SK-N-SH (cell line): ENCODE measurements at regions not wholly inside any gene's neighbourhood (a gene's known extent, or its start where the extent isn't known, plus 50 kb on each side); places are given as distances from the start of the nearest gene placed in this dataset.

Source experiments
- CTCF ChIA-PET: fragments of 300-600, 350-600 bp; formaldehyde crosslinking; extraction: SDS; loops from one replicate; lab custom pipeline; 2021; lab: Yijun Ruan, JAX
- POLR2A ChIA-PET: fragments of 350-600 bp; sonication (Branson Sonifier 250); formaldehyde crosslinking; extraction: SDS; loops from one replicate; lab custom pipeline; 2020; ENCODE audit warnings: antibody characterized with exemption, inconsistent platforms; lab: Yijun Ruan, JAX
- DNase-seq: peaks from one replicate; pipeline ENCODE4 v3.0.0; 2012
- H2AFZ ChIP-seq: fragments of 200-600 bp; sonication (generic); 2 replicates; pipeline ENCODE4 v1.8.1; 2016; ENCODE audit warnings: antibody characterized with exemption, mild to moderate bottlenecking, low read depth
- H3F3A ChIP-seq: fragments of 200-600 bp; sonication (generic); replicated peaks from 2 replicates; pipeline ENCODE3; 2016; ENCODE audit warnings: antibody characterized with exemption, mild to moderate bottlenecking; ENCODE audit not compliant: insufficient read depth
- H3K27ac ChIP-seq, 2 experiments: fragments of 200-500 bp in 1 of 2; fragments of 200-600 bp in 1 of 2; sonication (Bioruptor generic) in 1 of 2; sonication (generic), shearing (Covaris generic) in 1 of 2; 2 replicates each; pipeline versions ENCODE4 v1.5.1 to v1.6.1; 2014 to 2016; ENCODE audit warnings: low read depth in 2 of 2, inconsistent platforms in 1 of 2, low read length in 1 of 2, mild to moderate bottlenecking in 1 of 2, mixed read lengths in 1 of 2
- H3K27me3 ChIP-seq: fragments of 200-600 bp; sonication (generic), shearing (Covaris generic); 2 replicates; pipeline ENCODE4 v1.6.1; 2016; ENCODE audit warnings: mixed run types; ENCODE audit not compliant: insufficient read depth
- H3K36me3 ChIP-seq, 2 experiments: fragments of 200-500 bp in 1 of 2; fragments of 200-600 bp in 1 of 2; sonication (Bioruptor generic) in 1 of 2; sonication (generic) in 1 of 2; replicated peaks in 1 of 2; 2 replicates each; pipeline versions ENCODE3 to v1.5.1; 2014 to 2016; ENCODE audit warnings: low read length in 1 of 2, mild to moderate bottlenecking in 1 of 2; ENCODE audit not compliant: insufficient read depth in 2 of 2, control insufficient read depth in 1 of 2
- H3K4me1 ChIP-seq, 2 experiments: fragments of 200-500 bp in 1 of 2; fragments of 200-600 bp in 1 of 2; sonication (Bioruptor generic) in 1 of 2; sonication (generic), shearing (Covaris generic) in 1 of 2; 2 replicates each; pipeline versions ENCODE4 v1.5.1 to v1.6.1; 2014 to 2016; ENCODE audit warnings: low read depth in 1 of 2, low read length in 1 of 2, mixed run types in 1 of 2; ENCODE audit not compliant: insufficient read depth in 2 of 2, control insufficient read depth in 1 of 2
- H3K4me2 ChIP-seq: fragments of 200-600 bp; sonication (generic), shearing (Covaris generic); 2 replicates; pipeline ENCODE4 v1.6.1; 2017; ENCODE audit warnings: mixed run types
- H3K4me3 ChIP-seq, 2 experiments: fragments of 200-500 bp in 1 of 2; fragments of 200-600 bp in 1 of 2; sonication (Bioruptor generic) in 1 of 2; sonication (generic), shearing (Covaris generic) in 1 of 2; 2 replicates each; pipeline versions ENCODE4 v1.5.1 to v1.8.1; 2014 to 2016; ENCODE audit warnings: low read depth in 2 of 2, inconsistent platforms in 1 of 2, low read length in 1 of 2, mild to moderate bottlenecking in 1 of 2, mixed read lengths in 1 of 2, moderate library complexity in 1 of 2
- H3K79me2 ChIP-seq: fragments of 200-600 bp; sonication (generic); 2 replicates; pipeline ENCODE4 v1.8.1; 2017; ENCODE audit warnings: mild to moderate bottlenecking; ENCODE audit not compliant: insufficient read depth
- H3K9ac ChIP-seq: fragments of 200-600 bp; sonication (generic); 2 replicates; pipeline ENCODE4 v1.6.1; 2017; ENCODE audit warnings: mixed run types
- H3K9me2 ChIP-seq: fragments of 200-600 bp; sonication (generic); 2 replicates; pipeline ENCODE4 v1.6.1; 2017; ENCODE audit warnings: mixed run types
- H3K9me3 ChIP-seq: fragments of 200-600 bp; sonication (generic); 2 replicates; pipeline ENCODE4 v1.6.1; 2017; ENCODE audit warnings: mixed run types, mild to moderate bottlenecking, moderate library complexity
- H4K20me1 ChIP-seq: fragments of 200-600 bp; sonication (generic); 2 replicates; pipeline ENCODE4 v1.6.1; 2017; ENCODE audit warnings: mild to moderate bottlenecking, mixed run types; ENCODE audit not compliant: insufficient read depth
- CHD2 ChIP-seq: fragments of 150-350 bp; IDR thresholded peaks from 2 replicates; pipeline ENCODE4 v1.6.1; 2018; ENCODE audit warnings: low read length; ENCODE audit not compliant: partially characterized antibody
- ELF1 ChIP-seq: IDR thresholded peaks from 2 replicates; pipeline ENCODE4 v1.4.0; 2012
- EP300 ChIP-seq, 2 experiments: IDR thresholded peaks; 2 replicates each; pipeline versions ENCODE4 v1.4.0 to v1.6.1; 2012; ENCODE audit warnings: borderline replicate concordance in 1 of 2, low read depth in 1 of 2, low read length in 1 of 2
- EZH2phosphoT487 ChIP-seq: fragments of 200-600 bp; sonication (generic); IDR thresholded peaks from 2 replicates; pipeline ENCODE4 v1.6.1; 2017; ENCODE audit warnings: low read depth, mixed run types, mild to moderate bottlenecking, antibody characterized with exemption, moderate library complexity, borderline replicate concordance
- GATA2 ChIP-seq: sonication (generic); formaldehyde crosslinking; IDR thresholded peaks from 2 replicates; pipeline ENCODE4 v1.5.0; 2020; ENCODE audit warnings: mild to moderate bottlenecking, missing genetic modification reagents
- JUND ChIP-seq: IDR thresholded peaks from 2 replicates; pipeline ENCODE4 v1.4.0; 2012
- NFIC ChIP-seq: IDR thresholded peaks from 2 replicates; pipeline ENCODE4 v1.4.0; 2012; ENCODE audit warnings: borderline replicate concordance
- SIN3A ChIP-seq: IDR thresholded peaks from 2 replicates; pipeline ENCODE4 v1.6.1; 2012; ENCODE audit warnings: low read depth, mild to moderate bottlenecking, low read length, moderate library complexity, borderline replicate concordance
- TCF12 ChIP-seq: IDR thresholded peaks from 2 replicates; pipeline ENCODE4 v1.4.0; 2012
- TEAD4 ChIP-seq: IDR thresholded peaks from 2 replicates; pipeline ENCODE4 v1.4.0; 2012; ENCODE audit warnings: mild to moderate bottlenecking, borderline replicate concordance; ENCODE audit not compliant: insufficient read depth
- YY1 ChIP-seq: IDR thresholded peaks from 2 replicates; pipeline ENCODE4 v1.4.0; 2012; ENCODE audit warnings: low read depth, mild to moderate bottlenecking
- WGBS: methylation state at CpG from one replicate; pipeline ENCODE4 v1.1.6; 2017; ENCODE audit warnings: low lambda C conversion rate; 5-methylcytosine and 5-hydroxymethylcytosine counted together
- TF ChIP-seq, protein P1 (sequence below): IDR thresholded peaks from 2 replicates; pipeline ENCODE4 v1.4.0; 2012; ENCODE audit warnings: low read depth
- TF ChIP-seq, protein P2 (sequence below): fragments of 200-600 bp; sonication (generic); IDR thresholded peaks from 2 replicates; pipeline ENCODE4 v1.6.1; 2017; ENCODE audit warnings: antibody characterized with exemption, mild to moderate bottlenecking, moderate library complexity
- TF ChIP-seq, protein P3 (sequence below): IDR thresholded peaks from 2 replicates; pipeline ENCODE4; 2012
- TF ChIP-seq, protein P4 (sequence below): IDR thresholded peaks from 2 replicates; pipeline ENCODE4 v1.4.0; 2012; ENCODE audit warnings: low read depth, borderline replicate concordance
- TF ChIP-seq, protein P5 (sequence below): IDR thresholded peaks from 2 replicates; pipeline ENCODE4 v1.4.0; 2012; ENCODE audit warnings: low read depth, borderline replicate concordance

DNA sequence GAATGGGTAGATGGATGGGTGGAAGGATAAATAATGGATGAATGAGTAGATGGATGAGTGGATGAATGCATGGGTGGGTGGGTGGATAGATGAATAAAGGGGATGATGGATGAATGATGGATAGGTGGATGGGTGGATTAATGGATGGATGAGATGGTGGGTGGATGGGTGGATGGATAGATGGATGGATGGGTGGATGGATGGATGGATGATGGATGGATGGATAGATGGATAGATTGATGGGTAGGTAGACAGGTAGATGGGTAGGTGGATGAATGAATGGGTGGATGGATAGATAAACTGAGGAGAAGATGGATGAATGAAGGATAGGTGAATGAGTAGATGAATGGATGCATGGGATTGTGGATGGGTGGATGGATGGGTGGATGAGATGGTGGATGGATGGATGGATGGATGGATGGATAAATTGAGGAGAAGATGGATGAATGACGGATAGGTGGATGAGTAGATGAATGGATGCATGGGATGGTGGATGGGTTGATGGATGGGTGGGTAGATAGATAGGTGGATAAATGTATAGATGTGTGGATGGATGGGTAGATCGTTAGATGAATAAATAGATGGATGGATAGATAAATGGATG, 331.3 kb downstream of the MN1 start (continued):
- TF ChIP-seq SIN3A (no peak), CHD2 (no peak)

DNA sequence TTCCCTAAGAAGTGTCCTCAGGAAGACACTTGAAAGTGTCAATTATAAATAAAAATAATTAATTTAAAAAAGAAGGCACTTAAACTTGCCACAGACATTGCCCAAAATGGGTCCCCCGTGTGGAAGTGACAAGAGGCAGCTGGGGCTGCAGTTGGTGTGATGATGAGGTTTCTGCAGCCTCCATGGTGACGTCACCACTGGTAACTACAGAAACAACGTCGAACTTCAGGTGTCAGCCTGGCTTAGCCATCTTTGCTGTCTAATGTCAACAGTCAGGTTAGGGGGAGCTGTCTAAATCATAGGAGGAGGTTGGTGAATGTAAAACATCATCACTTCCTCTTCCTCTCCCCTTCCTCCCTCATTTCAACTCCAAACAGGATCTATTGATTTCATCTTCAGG, 328.6 kb downstream of the MN1 start:
- H2AFZ ChIP-seq, result no peak overlapping the region
- no peaks in the 10 kb centered on the region for H3K79me2 ChIP-seq
- H3K4me2 ChIP-seq, result no peak overlapping the region
- no peak overlapping the region for H3K9ac ChIP-seq
- H3K9me3 ChIP-seq, result no peaks in the 10 kb centered on the region
- H3K27ac ChIP-seq, result no peak overlapping the region
- no peak for DNase-seq
- H4K20me1 ChIP-seq, result no peaks in the 10 kb centered on the region
- H3K36me3 ChIP-seq, result no peaks in the 10 kb centered on the region
- 77% methylated on average over 4 of the region's 4 CpGs for WGBS
- no peak for TF ChIP-seq EP300 (IDR thresholded peaks at IDR 0.05; ENCODE audit: borderline replicate concordance in 1 of 2, low read depth in 1 of 2, low read length in 1 of 2)
- no peak for TF ChIP-seq EZH2phosphoT487
- no peak for TF ChIP-seq JUND
- no peak for TF ChIP-seq YY1
- no peak for TF ChIP-seq TCF12
- TF ChIP-seq GATA2 (CRISPR knock-in tag), result no peak
- TF ChIP-seq, protein P1, sequence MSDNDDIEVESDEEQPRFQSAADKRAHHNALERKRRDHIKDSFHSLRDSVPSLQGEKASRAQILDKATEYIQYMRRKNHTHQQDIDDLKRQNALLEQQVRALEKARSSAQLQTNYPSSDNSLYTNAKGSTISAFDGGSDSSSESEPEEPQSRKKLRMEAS, result no peak
- TF ChIP-seq, protein P2, sequence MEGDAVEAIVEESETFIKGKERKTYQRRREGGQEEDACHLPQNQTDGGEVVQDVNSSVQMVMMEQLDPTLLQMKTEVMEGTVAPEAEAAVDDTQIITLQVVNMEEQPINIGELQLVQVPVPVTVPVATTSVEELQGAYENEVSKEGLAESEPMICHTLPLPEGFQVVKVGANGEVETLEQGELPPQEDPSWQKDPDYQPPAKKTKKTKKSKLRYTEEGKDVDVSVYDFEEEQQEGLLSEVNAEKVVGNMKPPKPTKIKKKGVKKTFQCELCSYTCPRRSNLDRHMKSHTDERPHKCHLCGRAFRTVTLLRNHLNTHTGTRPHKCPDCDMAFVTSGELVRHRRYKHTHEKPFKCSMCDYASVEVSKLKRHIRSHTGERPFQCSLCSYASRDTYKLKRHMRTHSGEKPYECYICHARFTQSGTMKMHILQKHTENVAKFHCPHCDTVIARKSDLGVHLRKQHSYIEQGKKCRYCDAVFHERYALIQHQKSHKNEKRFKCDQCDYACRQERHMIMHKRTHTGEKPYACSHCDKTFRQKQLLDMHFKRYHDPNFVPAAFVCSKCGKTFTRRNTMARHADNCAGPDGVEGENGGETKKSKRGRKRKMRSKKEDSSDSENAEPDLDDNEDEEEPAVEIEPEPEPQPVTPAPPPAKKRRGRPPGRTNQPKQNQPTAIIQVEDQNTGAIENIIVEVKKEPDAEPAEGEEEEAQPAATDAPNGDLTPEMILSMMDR, result no peak
- TF ChIP-seq, protein P3, sequence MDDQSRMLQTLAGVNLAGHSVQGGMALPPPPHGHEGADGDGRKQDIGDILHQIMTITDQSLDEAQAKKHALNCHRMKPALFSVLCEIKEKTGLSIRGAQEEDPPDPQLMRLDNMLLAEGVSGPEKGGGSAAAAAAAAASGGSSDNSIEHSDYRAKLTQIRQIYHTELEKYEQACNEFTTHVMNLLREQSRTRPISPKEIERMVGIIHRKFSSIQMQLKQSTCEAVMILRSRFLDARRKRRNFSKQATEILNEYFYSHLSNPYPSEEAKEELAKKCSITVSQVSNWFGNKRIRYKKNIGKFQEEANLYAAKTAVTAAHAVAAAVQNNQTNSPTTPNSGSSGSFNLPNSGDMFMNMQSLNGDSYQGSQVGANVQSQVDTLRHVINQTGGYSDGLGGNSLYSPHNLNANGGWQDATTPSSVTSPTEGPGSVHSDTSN, result no peak
- no peak for TF ChIP-seq SIN3A
- TF ChIP-seq NFIC, result no peak
- no peak for TF ChIP-seq ELF1
- TF ChIP-seq, protein P4, sequence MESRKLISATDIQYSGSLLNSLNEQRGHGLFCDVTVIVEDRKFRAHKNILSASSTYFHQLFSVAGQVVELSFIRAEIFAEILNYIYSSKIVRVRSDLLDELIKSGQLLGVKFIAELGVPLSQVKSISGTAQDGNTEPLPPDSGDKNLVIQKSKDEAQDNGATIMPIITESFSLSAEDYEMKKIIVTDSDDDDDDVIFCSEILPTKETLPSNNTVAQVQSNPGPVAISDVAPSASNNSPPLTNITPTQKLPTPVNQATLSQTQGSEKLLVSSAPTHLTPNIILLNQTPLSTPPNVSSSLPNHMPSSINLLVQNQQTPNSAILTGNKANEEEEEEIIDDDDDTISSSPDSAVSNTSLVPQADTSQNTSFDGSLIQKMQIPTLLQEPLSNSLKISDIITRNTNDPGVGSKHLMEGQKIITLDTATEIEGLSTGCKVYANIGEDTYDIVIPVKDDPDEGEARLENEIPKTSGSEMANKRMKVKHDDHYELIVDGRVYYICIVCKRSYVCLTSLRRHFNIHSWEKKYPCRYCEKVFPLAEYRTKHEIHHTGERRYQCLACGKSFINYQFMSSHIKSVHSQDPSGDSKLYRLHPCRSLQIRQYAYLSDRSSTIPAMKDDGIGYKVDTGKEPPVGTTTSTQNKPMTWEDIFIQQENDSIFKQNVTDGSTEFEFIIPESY, result no peak
- TF ChIP-seq, protein P5, sequence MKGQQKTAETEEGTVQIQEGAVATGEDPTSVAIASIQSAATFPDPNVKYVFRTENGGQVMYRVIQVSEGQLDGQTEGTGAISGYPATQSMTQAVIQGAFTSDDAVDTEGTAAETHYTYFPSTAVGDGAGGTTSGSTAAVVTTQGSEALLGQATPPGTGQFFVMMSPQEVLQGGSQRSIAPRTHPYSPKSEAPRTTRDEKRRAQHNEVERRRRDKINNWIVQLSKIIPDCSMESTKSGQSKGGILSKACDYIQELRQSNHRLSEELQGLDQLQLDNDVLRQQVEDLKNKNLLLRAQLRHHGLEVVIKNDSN, result no peak
- no peak for TF ChIP-seq TEAD4
- peaks cover 0 to 29% of the 10 kb centered on the region in 2 experiments; a peak in 3 of 4 replicates for H3K4me1 ChIP-seq
- no peak overlapping the region for H3K4me3 ChIP-seq
- ChIA-PET POLR2A (no interaction called here), CTCF (interaction anchor here (1.0 to 1.5 kb wide), 2 partner anchors 9 to 11 kb away, joined by 3 read pairs; no protein-coding TSS in a partner anchor)
- H3F3A ChIP-seq, result peaks cover 5% of the 10 kb centered on the region
- no peaks in the 10 kb centered on the region for H3K9me2 ChIP-seq
- H3K27me3 ChIP-seq, result no peaks in the 10 kb centered on the region
